HG02798 (cell line): ENCODE measurements at regions not wholly inside any gene's neighbourhood (a gene's known extent, or its start where the extent isn't known, plus 50 kb on each side); places are given as distances from the start of the nearest gene placed in this dataset.

Experiments used
- ATAC-seq: cut with Tn5 transposase; IDR thresholded peaks from one replicate; pipeline ENCODE4 v1.9.1; 2021; ENCODE audit warnings: mild to moderate bottlenecking; ENCODE audit not compliant: unreplicated experiment, poor library complexity

DNA sequence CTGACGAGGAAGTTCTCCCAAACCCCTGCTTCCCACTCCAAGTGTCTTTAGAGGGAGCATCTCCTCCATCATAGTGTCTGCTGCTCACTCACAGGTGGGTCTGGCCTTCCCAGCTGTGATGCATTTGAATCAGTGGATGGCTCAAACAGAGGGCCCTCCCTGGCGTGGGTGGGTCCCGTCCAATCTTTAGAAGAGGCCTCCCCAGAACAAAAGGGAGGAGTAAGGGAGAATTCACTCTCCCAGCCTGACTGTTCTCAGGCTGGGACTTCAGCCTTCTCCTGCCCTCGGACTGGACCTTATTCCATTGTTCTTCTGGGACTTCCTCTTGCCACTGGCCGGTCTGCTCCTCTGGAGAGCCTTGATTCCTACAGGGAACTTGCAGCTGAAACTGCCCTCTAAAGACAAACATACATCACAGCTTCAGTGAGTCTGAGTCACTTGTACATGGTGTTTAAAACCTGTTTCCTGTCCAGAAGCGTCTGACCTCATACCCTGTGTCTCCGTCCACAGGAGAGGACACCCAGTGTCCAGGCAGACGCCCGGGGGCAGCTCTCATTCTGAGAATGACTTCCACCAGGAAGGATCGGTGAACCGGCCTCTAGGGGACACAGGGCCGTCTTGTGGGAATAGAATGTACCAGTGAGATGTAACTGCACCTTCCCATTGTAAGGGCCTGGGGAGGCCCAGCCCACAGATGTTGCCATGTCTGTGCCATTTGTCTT lies 234.7 kb downstream of the BRD1 start:
- ATAC-seq = no peak

DNA sequence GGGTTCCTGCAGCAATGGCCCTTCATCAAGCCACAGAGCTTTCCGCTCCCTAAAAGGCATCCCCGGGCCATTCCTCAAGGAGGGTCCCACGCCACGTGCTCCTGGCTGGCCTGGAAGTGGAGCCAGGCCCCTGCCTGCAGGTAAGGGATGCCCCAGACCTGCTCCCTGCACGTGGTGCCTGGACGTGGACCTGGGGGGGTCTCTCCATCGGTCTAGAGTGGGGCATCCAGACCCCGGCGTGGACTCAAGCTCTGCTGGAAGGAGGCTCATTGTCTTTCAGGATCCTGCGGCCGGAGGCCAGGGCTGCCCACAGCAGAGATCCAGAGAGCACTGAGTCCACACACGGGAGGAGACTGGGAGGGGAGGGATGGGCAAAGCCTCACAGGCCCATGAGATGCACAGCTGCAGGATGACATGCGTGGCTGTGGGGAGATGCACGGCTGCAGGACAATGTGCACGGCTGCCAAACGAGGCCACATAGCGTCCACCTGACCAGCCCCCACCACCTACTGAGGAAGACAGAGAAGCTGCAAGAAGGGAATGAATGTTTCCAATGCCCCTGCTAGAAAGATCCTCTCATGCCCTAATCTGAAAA lies 236.7 kb downstream of the BRD1 start:
- no peak for ATAC-seq

DNA sequence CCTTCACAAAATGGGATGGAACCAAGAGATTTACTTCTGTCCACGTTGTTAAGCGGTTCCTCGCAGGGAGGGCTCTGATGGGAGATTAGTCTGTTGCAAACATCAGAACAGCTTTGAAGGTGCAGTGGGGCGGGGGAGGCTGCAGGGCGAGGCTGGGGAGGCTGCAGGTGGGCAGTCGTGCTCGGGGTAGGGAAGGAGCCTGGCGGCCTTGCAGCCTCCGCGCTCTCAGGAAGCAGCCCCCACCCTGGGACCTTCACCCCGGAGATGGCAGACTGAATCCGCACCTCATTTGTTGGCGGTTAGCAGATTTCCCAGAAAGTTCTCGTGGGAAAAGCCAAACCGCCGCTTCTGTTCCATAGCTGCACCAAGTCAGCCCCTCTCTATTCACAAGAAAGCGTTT lies 237.3 kb downstream of the BRD1 start:
- no peak for ATAC-seq

DNA sequence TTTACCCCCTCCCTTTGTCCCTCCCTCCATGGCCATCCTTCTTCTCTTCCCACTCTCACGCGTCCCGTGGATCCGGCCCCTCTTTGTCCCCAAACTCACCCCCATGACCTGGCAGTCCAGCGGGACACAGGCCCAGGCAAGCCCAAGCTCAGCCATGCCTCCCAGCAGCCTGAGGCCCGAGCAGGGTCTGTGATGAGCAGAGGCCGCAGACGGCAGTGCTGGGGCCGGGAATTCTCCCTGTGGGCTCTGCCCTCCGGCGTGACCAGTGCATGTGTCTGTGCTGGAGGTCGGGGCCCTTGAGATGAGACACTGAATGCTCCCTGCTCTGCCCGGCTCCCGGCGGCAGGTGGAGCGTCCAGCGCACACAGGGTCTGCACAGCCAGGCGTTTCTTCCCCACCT lies 237.9 kb downstream of the BRD1 start:
- no peak for ATAC-seq

DNA sequence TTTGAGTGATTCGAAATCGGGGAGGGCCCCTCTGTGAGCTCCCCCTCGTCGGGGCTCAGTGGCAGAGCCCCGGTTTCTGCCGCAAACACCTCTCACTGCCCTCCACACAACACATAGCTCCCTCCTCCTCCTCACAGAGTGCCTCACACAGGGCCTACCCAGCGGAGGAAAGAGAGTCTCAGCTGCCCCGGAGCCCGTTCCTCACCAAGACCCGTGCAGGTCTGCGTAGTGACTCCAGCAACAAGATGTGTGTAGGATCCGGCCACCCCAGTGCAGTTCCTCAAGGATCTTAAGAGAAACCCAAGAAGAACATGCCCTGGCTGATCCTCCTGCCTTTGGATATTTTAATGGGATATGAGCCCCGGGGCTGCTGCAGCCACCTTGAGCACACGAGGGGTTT lies 238.4 kb downstream of the BRD1 start:
- ATAC-seq = no peak

DNA sequence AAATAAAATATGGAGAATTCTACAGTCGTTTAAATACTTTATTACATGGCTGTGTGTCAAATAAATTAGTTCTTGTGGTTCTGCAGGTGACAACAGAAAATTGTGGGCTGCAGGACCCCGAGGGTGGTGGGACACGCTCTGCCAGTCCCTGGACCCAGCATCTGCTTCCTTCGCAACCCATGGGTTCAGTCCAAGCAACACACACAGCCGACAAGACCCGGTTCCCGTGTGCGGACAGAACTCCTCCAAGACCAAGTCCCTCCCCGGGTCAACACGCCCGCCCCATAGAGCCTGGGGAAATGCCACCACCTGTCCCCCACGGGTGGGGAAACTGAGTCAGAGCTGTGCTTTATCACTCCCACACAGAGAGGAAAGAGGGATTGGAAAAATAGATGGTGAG lies 238.9 kb downstream of the BRD1 start:
- no peak for ATAC-seq

DNA sequence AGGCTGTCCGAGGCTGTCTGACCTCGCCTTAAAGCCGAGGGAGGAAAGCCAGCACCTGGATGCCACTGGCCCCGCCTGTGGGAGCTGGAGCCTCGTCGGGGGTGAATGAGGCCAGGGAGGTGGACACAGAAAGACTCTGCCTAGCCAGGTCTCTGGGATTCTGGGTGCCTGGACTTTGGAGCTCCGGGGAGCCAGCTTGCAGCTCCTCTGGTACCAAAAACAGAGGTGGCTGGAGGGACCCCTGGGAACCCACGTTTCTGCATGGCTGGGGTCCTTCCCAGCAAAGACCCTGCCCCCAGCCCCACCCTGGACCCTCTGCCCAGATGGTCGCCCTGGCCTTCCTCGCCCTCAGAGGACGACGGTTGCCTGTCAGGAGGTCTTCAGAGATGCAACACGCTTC lies 239.7 kb downstream of the BRD1 start:
- no peak for ATAC-seq

DNA sequence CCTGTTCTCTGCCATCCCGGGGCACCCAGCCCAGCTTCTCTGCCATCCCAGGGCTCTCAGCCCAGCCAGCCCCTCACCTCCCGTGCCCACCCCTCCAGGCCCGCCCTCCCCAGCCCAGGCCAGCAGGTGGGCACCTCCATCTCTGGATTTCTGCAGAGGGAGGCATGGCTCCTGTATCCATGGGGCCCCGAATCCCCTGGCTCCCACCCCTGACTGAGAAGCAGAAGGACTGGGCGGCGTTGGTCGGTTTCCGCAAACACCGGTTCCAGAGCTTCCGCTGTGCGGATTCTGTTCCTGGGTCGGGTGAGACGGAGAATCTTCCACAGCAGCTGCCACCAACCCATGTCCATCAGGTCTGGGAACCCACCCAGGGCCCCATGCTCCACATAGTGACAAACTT lies 240.3 kb downstream of the BRD1 start:
- ATAC-seq = no peak

DNA sequence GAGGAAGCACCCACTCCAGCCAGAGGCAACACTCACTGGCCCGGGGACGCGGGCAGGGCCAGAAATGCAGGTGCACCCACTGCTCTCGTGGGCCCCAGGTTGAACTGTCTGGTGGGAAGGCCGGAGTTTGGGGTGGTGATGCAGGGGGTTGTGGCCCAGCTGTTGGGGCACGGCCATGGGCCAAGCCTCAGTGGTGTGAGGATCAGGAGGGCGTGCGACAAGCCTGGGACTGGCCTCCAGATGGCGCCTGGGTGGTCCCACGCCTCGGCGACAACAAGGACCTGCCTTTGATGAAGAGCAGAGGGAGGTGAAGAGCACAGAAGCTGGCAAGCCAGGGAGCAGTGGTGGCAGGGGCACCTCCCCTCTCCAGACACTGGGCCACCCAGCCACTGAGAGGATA lies 240.8 kb downstream of the BRD1 start:
- no peak for ATAC-seq

DNA sequence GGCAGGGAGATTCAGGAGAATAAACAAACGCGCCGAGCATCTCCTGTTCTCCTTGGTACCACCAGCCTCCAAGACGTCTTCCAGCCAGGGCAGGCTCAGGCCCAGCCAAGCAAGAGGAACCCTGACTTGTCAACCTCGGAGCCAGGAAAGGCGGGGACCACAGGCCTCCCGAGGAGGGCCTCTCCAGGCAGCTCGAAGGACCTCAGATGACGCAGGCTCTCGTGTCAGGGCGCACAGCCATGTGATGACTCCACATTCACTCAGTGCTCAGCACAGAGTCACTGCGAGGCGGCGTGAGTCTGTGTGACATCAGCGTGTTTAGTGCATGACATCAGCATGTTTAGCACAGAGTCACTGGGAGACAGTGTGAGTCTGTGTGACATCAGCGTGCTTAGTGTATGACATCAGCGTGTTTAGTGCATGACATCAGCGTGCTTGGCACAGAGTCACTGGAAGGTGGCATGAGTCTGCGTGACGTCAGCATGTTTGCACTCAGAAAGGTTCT lies 241.4 kb downstream of the BRD1 start:
- no peak for ATAC-seq

DNA sequence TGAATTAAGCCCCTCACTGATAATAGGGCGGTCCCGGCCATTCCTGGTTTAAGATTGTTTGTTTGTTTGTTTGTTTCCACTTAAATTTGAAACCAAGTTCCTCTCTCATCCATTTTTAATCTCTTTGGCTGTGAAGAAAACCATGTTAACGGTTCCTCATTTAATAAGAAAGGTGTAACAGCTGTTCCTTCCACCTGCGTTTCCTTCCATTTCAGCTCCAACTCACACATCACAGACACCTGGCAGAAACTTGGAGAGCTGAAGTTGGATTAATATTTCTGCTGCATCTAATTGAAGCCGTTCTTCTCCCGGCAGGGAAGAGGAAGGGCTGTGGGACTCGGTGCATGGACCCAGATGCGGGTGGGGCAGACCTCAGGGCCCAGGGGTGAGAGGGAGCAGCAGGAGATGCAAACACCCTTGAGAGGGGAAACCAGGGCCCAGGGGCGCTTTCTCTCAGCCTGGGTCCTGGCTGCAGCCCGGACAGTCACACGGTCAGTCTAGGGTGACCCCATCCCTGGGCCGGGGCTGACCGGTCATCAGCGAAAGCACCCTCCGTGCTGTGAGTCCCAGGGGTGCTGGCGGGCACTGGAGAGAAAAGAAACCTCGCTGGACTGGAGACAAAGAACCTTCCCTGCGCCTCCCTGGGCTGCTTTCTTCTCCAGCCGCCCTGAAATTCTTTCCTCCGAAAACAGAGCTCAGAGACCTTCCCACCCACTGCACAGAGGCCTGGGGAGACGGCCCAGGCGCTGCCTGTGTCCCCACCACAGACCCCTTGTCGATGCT lies 242.0 kb downstream of the BRD1 start:
- no peak for ATAC-seq

DNA sequence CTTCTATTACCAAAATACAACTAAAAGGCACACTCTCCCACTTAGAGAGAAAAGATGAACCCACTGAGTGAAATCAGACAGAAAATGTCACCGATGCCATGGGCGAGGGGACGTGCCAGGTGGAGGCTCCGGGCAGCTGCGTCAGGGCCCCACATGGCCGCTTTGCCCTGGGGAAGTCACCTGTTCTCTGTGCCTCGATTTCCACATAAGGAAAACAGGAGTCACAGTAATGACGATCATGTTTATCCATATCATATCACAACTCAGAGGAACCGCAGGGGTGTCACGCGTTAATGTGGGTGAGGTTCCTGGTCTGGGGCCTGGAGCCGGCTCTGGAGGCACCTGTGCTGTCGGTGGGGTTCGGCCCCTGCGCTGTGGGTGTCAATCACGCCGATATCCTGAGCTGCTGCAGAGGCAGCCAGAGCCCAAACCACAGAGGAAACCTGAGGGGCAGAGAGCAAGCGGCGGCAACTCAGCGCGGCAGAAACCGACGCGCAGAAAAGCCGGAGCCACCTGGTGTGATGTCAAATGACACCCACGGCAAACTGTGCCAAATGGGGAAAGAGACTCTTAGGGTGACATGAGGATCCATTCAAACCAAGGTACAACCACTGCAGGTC lies 243.7 kb downstream of the BRD1 start:
- no peak for ATAC-seq

DNA sequence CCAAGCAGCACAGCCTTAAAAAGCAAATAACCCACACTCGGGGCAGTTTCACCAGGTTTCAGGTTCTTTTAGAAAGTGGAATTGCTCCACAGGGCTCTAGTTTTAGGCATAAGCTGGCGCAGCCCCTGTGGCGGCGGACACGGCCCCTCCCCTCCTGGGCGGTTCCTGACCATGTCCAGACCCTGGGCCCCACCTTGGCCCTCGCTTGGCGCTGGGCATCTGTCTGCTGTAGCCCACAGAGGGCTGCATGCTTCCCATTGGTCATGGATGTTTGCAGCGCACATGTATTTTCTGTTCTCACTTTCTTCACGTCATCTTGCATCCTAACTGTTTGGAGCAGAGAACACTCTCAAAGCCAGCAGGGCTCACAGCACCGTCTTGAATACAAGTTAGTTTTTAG lies 244.3 kb downstream of the BRD1 start:
- no peak for ATAC-seq

DNA sequence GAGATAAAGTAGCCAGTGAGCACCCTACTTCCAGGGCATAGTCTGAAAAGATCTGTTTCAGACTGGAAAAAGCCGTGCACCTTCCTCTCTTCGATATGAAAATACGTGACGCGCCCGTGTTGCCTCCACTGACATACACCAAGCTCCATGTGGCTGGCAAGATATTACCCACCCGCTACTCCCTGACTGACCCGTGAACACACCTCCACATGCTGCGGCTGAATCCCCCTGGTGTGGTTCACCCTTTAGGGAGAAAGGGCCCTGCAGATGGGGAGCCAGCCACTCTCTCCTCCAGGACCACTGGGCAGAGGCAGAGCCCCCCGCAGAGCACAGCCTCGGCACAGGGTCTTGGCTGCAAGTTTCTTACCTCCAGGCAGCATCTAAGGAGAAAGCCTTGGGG lies 245.0 kb downstream of the BRD1 start:
- no peak for ATAC-seq

DNA sequence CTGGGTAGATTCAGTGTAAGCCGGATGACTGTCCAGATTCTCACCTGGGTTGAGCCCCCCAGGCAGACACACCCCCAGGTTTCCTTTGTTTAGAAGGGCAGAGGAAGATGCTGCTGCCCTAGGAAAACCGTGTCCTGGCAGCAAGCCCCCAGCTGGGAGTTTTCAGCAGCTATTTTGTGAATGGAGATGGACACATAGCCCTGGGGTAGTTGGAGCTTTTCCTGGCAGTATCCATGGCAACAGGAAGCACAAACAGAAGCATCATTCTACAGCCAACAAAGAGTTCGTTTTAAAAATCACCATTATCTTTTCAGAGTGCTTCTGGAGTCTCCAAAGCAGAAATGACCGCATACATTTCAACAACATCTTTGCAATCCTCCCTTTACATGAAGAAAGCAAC lies 245.5 kb downstream of the BRD1 start:
- ATAC-seq = no peak

DNA sequence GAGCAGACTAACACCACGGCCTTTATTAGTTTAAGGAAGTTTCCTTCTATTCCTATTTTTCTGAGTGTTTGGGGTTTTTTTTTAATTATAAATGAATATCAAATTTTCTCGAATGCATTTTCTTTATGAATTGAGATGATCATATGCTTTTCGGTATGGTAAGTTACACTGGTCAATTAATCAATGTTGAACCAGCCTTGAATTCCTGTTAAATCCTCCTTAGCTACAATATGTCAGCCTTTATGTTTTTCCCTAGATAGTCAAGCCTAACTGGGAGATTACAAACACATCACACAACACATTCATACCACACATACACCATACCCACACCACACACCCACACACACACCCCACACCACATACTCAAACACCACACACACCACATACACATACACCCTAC lies 247.6 kb downstream of the BRD1 start:
- no peak for ATAC-seq

DNA sequence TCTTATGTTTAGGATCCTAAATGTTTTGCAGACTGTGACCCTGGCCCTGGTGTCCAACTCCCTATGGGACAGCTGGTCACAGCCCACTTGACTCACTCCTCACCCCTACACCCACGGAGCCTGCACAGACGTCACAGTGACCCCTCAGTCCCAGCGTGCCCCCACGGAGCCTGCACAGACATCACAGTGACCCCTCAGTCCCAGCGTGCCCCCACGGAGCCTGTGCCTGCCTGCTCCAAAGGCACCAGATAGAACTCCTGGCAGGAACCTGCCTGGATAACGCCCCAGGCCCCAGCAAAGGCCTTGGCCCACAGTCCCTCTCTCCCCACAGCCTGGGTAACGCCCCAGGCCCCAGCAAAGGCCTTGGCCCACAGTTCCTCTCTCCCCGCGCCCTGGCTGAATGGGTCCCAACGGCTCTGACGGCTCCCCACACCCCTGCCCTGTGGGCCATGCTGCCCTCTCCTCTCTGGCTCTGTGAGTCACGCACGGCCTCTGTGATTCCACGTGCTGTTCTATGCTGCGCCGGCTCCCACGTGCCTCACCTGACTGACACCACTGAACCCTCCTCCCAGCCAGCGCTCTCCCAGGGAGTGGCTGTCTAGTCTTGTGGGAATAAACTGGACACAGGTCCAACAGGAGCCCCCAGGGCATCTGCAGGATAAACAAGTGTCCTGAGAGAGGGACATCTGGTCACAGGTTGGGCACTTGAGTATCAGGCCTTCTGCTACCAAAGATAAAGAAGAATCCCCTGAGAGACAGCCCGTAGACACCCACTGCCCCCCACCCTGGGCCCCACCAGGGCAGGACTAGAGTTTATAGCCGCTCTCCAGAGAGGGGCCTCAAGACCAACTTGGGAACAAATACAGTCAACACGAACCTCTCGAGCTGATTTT lies 250.3 kb downstream of the BRD1 start:
- no peak for ATAC-seq

DNA sequence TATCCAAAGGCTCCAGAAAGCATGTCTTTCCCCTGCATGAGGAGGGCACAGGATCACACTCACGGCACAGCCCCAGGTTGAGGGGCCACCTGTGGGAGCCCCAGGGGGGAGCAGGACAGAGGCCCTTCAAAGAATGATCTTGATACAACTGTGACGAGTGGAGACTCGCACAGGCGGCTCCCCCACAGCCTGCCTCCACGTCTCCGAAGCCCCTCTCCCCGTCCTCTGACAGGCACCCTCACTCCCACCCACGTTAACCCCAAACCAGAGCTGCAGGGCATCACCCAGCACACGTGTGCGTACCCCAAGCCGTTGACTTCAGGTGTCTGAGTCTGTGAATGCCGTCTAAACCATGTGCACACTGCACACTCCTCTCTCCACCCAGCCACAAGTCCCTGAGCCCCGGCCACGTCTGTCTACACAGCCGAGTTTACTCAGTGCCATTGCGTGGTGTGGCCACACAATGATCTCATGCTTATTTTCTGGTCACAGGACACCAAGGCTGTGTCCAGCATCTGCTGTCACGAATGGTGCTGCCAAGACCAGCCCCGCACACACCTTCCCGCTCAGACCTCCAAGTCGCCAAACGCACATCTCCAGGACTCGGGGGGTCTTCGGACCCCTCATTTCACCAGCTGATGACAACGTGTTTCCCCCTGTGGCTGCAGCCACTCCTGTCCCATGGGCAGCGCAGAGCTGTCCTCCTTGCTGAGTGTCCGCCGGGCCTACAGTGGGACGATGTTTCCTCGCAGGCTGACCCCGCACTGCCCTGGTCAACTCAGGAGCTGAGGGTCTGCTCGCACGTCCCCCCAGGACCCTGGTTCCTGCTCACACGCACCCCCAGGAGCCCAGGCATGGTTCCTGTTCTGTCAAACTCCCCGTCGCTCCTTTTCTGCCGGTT lies 251.2 kb downstream of the BRD1 start:
- no peak for ATAC-seq

DNA sequence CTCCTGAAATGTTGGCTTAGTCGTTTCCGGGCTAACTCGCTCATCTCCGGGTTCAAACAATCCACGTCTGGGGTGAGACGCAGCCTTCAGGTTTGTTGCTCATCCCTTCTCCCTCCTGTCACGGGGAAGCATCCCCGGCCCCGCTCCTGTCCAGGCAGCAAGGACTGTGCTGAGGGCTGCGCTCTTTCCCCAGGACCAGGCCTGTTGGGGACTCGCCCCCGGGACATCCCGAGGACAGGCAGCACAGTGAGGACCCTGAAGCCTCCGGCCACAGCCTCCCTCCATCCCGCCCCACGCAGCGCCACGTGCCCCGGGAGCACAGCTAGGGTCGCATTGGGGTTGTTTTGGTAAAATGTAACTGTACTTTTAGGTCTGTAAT lies 252.0 kb downstream of the BRD1 start:
- no peak for ATAC-seq
